Ishikawa (cell line): ENCODE measurements at regions not wholly inside any gene's neighbourhood (a gene's known extent, or its start where the extent isn't known, plus 50 kb on each side); places are given as distances from the start of the nearest gene placed in this dataset.

Source experiments
- CEBPB ChIP-seq: IDR thresholded peaks from 2 replicates; pipeline ENCODE4 v1.6.1; 2012
- CREB1 ChIP-seq: IDR thresholded peaks from 2 replicates; pipeline ENCODE4 v1.6.1; 2012; ENCODE audit warnings: low read depth
- EGR1 ChIP-seq: IDR thresholded peaks from 2 replicates; pipeline ENCODE4 v1.6.1; 2012
- EP300 ChIP-seq: IDR thresholded peaks from 2 replicates; pipeline ENCODE4 v1.6.1; 2012; ENCODE audit warnings: borderline replicate concordance
- FOXM1 ChIP-seq: IDR thresholded peaks from 2 replicates; pipeline ENCODE4 v1.6.1; 2012; ENCODE audit warnings: low read depth, borderline replicate concordance
- NFIC ChIP-seq: IDR thresholded peaks from 2 replicates; pipeline ENCODE4 v1.6.1; 2012
- RAD21 ChIP-seq: IDR thresholded peaks from 2 replicates; pipeline ENCODE4 v1.6.1; 2012; ENCODE audit warnings: low read depth
- TAF1 ChIP-seq: IDR thresholded peaks from 2 replicates; pipeline ENCODE4 v1.6.1; 2012; ENCODE audit warnings: low read depth, mild to moderate bottlenecking
- TCF12 ChIP-seq: IDR thresholded peaks from 2 replicates; pipeline ENCODE4 v1.6.1; 2012; ENCODE audit warnings: low read depth
- TEAD4 ChIP-seq: IDR thresholded peaks from 2 replicates; pipeline ENCODE4 v1.6.1; 2012
- YY1 ChIP-seq: IDR thresholded peaks from 2 replicates; pipeline ENCODE4 v1.6.1; 2012; ENCODE audit warnings: low read depth
- ZBTB7A ChIP-seq: IDR thresholded peaks from 2 replicates; pipeline ENCODE4 v1.6.1; 2012; ENCODE audit warnings: low read depth
- TF ChIP-seq, protein P1 (sequence below): IDR thresholded peaks from 2 replicates; pipeline ENCODE4 v1.6.1; 2012
- TF ChIP-seq, protein P2 (sequence below): IDR thresholded peaks from 2 replicates; pipeline ENCODE4 v1.6.1; 2012; ENCODE audit warnings: low read depth, mild to moderate bottlenecking
- TF ChIP-seq, protein P3 (sequence below): IDR thresholded peaks from 2 replicates; pipeline ENCODE4 v1.6.1; 2012

DNA sequence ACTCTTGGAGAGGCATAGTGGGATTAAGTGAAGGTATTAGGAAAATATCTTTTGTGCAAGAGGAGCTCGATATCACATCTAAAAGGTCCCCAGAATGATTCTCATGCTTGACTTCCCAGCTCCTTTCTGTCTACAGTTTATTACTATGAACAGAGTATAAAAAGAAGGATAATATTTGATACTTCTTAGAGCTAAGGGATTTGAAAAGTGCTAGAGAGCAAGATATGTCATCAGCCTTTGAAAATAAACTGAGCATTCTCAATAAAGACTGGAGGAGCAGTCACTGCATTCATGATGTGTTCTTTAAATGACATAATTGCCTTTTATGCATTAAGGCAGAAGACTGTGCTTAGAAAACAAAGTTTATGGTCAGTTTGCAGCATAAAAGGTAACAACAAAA is 543.2 kb upstream of the NRXN1 start:
- TF ChIP-seq CEBPB (no peak), YY1 (no peak), TCF12 (no peak), EGR1 (no peak), FOXM1 (no peak), EP300 (no peak), ZBTB7A (no peak), RAD21 (no peak), TEAD4 (no peak), TAF1 (no peak), NFIC (no peak), CREB1 (no peak)
- TF ChIP-seq, protein P1, sequence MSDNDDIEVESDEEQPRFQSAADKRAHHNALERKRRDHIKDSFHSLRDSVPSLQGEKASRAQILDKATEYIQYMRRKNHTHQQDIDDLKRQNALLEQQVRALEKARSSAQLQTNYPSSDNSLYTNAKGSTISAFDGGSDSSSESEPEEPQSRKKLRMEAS, result no peak
- TF ChIP-seq, protein P2, sequence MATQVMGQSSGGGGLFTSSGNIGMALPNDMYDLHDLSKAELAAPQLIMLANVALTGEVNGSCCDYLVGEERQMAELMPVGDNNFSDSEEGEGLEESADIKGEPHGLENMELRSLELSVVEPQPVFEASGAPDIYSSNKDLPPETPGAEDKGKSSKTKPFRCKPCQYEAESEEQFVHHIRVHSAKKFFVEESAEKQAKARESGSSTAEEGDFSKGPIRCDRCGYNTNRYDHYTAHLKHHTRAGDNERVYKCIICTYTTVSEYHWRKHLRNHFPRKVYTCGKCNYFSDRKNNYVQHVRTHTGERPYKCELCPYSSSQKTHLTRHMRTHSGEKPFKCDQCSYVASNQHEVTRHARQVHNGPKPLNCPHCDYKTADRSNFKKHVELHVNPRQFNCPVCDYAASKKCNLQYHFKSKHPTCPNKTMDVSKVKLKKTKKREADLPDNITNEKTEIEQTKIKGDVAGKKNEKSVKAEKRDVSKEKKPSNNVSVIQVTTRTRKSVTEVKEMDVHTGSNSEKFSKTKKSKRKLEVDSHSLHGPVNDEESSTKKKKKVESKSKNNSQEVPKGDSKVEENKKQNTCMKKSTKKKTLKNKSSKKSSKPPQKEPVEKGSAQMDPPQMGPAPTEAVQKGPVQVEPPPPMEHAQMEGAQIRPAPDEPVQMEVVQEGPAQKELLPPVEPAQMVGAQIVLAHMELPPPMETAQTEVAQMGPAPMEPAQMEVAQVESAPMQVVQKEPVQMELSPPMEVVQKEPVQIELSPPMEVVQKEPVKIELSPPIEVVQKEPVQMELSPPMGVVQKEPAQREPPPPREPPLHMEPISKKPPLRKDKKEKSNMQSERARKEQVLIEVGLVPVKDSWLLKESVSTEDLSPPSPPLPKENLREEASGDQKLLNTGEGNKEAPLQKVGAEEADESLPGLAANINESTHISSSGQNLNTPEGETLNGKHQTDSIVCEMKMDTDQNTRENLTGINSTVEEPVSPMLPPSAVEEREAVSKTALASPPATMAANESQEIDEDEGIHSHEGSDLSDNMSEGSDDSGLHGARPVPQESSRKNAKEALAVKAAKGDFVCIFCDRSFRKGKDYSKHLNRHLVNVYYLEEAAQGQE, result no peak
- TF ChIP-seq, protein P3, sequence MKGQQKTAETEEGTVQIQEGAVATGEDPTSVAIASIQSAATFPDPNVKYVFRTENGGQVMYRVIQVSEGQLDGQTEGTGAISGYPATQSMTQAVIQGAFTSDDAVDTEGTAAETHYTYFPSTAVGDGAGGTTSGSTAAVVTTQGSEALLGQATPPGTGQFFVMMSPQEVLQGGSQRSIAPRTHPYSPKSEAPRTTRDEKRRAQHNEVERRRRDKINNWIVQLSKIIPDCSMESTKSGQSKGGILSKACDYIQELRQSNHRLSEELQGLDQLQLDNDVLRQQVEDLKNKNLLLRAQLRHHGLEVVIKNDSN, result no peak

DNA sequence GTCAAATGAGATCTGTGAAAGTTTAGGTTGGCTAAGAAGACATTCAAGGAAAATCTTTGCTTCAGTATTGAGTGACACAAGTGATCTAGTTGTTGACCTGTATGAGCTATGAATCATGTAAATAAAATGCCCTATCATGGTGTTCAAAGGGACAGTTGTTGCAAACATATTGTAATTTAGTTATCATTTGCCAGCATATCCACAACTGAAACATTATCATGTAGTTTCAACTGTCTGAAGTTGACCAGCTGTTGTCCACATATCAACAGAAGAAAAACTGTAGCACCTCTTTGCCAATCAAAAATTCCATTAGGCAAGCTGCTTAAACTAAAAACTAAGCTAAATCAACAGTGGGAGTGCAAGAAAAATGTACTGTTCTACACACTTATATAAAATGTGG is 527.1 kb upstream of the NRXN1 start:
- TF ChIP-seq ZBTB7A (no peak), TEAD4 (no peak), RAD21 (no peak), CREB1 (no peak), CEBPB (no peak), NFIC (no peak), FOXM1 (no peak), EP300 (no peak), TAF1 (no peak), EGR1 (no peak), YY1 (no peak), TCF12 (no peak)
- TF ChIP-seq, protein P2, result no peak
- TF ChIP-seq, protein P1, result no peak
- TF ChIP-seq, protein P3, result no peak

DNA sequence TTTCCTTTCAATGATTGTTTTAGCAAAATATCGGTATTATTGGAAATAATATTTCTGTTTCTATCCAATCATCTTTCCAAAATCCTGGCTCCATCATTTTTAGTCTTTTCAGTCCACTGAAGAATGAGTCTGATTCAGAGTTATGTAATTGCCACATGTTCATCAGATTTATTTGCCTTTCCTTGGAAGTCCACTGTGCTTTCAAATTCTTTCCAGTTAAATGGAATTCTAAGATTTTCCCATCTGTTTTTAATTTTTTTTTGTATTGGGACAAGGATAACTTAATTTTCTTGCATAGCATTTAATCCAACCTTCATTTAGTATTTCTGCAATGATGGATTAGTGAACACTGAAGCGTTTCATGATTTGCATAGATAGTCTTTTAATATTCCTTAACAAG is 521.5 kb upstream of the NRXN1 start:
- TF ChIP-seq TAF1 (no peak), NFIC (no peak), YY1 (no peak), EP300 (no peak), TCF12 (no peak), ZBTB7A (no peak), FOXM1 (no peak), CREB1 (no peak), TEAD4 (no peak), RAD21 (no peak), EGR1 (no peak), CEBPB (no peak)
- TF ChIP-seq, protein P1, result no peak
- TF ChIP-seq, protein P2, result no peak
- TF ChIP-seq, protein P3, result no peak

DNA sequence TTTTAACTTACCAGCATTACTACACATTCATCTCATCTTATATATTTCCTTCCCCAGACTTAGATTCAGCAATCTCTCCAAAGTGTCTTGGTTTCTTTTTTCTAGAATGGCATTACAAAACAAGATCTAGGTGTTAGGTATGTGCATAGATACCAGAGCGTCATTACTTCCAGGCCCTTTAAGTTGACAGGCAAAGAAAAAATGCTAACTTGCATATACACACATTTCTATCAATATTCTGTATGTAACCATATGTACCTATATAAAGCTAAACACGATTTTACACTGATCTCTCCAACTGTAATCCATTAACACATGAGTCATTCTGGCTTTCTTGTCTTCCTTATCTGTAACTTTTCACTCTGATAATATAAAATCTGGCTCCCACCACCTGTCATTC is 503.8 kb upstream of the NRXN1 start:
- no peak for TF ChIP-seq RAD21
- no peak for TF ChIP-seq TAF1
- TF ChIP-seq TEAD4, result no peak
- TF ChIP-seq FOXM1, result no peak
- TF ChIP-seq YY1, result no peak
